Activated CD8-positive, alpha-beta T cell treated with anti-CD3 and anti-CD28 coated beads for 36 hours (primary cell): ENCODE measurements at regions not wholly inside any gene's neighbourhood (a gene's known extent, or its start where the extent isn't known, plus 50 kb on each side); places are given as distances from the start of the nearest gene placed in this dataset.

Experiments
- ATAC-seq: fragments of 200-7000 bp; cut with Tn5 transposase; one replicate; pipeline ENCODE4 v1.10.0; 2021; ENCODE audit warnings: mild to moderate bottlenecking, moderate library complexity
- CTCF ChIA-PET: fragments of 350-600 bp; sonication (Branson Sonifier 250); formaldehyde crosslinking; loops from one replicate; lab custom pipeline; 2021; ENCODE audit warnings: antibody characterized with exemption; lab: Charles Lee
- POLR2A ChIA-PET: fragments of 350-600 bp; sonication (Branson Sonifier 250); formaldehyde crosslinking; loops from one replicate; lab custom pipeline; 2021; ENCODE audit warnings: antibody characterized with exemption; lab: Charles Lee
- DNase-seq: peaks from one replicate; pipeline ENCODE4 v3.0.0-alpha.2; 2020
- H3K27ac Mint-ChIP-seq: one replicate; pipeline ENCODE4 v1.8.0; 2021; ENCODE audit warnings: mild to moderate bottlenecking, mixed read lengths
- H3K27me3 Mint-ChIP-seq: one replicate; pipeline ENCODE4 v1.8.0; 2021; ENCODE audit warnings: mixed read lengths
- H3K36me3 Mint-ChIP-seq: one replicate; pipeline ENCODE4 v1.8.0; 2021; ENCODE audit warnings: low read depth, mixed read lengths
- H3K4me1 Mint-ChIP-seq: one replicate; pipeline ENCODE4 v1.8.0; 2021; ENCODE audit warnings: low read depth, mixed read lengths
- H3K4me3 Mint-ChIP-seq: one replicate; pipeline ENCODE4 v1.8.0; 2021; ENCODE audit warnings: mild to moderate bottlenecking, moderate library complexity, mixed read lengths
- H3K9me3 Mint-ChIP-seq: one replicate; pipeline ENCODE4 v1.8.0; 2021; ENCODE audit warnings: mixed read lengths
- intact Hi-C: fragments of 100-400 bp; cut with micrococcal nuclease; formaldehyde crosslinking; loops from one replicate; pipeline ENCODE4 v1.10.0; 2022
- TF ChIP-seq, protein P1 (sequence below): fragments of 200-600 bp; IDR thresholded peaks from one replicate; pipeline ENCODE4 v1.8.0; 2022; ENCODE audit warnings: antibody characterized with exemption, mild to moderate bottlenecking

DNA sequence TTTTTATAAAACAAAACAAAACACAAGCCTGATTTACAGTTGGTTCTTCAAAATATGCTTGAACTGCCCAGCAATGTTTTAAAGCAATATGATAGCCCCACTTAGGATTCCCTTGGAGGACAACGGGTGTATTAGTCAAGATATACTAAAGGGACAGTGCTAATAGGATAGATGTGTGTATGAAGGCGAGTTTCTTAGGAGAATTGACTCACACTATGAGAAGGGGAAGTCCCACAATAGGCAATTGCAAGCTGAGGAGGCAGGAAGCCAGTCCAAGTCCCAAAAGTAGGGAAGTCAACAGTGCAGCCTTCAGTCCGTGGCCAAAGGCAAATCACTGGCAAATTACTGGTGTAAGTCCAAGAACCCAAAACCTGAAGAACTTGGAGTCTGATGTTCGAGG is 167.9 kb downstream of the CBLN2 start:
- Mint-ChIP-seq H3K9me3 (peaks cover 2% of the 10 kb centered on the region), H3K4me3 (no peak overlapping the region), H3K4me1 (no peaks in the 10 kb centered on the region), H3K27me3 (no peaks in the 10 kb centered on the region), H3K27ac (no peak overlapping the region), H3K36me3 (no peaks in the 10 kb centered on the region)
- no peak for ATAC-seq
- no peak for DNase-seq
- TF ChIP-seq, protein P1, sequence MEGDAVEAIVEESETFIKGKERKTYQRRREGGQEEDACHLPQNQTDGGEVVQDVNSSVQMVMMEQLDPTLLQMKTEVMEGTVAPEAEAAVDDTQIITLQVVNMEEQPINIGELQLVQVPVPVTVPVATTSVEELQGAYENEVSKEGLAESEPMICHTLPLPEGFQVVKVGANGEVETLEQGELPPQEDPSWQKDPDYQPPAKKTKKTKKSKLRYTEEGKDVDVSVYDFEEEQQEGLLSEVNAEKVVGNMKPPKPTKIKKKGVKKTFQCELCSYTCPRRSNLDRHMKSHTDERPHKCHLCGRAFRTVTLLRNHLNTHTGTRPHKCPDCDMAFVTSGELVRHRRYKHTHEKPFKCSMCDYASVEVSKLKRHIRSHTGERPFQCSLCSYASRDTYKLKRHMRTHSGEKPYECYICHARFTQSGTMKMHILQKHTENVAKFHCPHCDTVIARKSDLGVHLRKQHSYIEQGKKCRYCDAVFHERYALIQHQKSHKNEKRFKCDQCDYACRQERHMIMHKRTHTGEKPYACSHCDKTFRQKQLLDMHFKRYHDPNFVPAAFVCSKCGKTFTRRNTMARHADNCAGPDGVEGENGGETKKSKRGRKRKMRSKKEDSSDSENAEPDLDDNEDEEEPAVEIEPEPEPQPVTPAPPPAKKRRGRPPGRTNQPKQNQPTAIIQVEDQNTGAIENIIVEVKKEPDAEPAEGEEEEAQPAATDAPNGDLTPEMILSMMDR: no peak
- ChIA-PET CTCF (no interaction called here), POLR2A (no interaction called here)
- intact Hi-C loops: no loop called here

DNA sequence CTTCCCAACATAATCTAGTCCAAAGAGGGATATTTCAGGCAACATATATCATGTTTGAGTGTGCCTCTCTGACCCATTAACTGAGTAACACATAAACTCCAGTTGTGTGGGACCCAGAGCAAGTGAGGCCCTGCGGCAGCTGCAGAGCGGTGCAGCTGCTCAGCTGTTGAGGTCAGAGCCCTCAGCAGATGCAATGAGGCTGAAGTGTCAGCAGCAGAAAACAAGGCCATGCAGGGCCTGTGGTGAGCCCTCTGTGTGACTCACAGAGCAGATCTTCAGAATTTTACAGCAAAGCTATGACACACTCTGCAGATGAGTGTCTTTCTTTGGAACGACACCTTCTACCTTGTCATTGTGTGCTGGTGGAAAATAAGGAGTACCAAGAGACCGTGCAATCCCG is 168.5 kb downstream of the CBLN2 start:
- TF ChIP-seq, protein P1: no peak
- intact Hi-C loops: no loop called here
- H3K27ac Mint-ChIP-seq: no peak overlapping the region
- ChIA-PET CTCF (no interaction called here), POLR2A (no interaction called here)
- DNase-seq (no peak), ATAC-seq (no peak)
- H3K9me3 Mint-ChIP-seq: peaks cover 4% of the 10 kb centered on the region
- no peak overlapping the region for H3K4me3 Mint-ChIP-seq
- no peaks in the 10 kb centered on the region for H3K4me1 Mint-ChIP-seq
- no peaks in the 10 kb centered on the region for H3K36me3 Mint-ChIP-seq
- no peaks in the 10 kb centered on the region for H3K27me3 Mint-ChIP-seq

GRCh38 chr18:72372076-72372475 is 172.1 kb downstream of the CBLN2 start:
- H3K4me3 Mint-ChIP-seq: no peak overlapping the region
- intact Hi-C loops: no loop called here
- TF ChIP-seq, protein P1: no peak
- DNase-seq (no peak), ATAC-seq (no peak)
- H3K27ac Mint-ChIP-seq: no peak overlapping the region
- CTCF ChIA-PET: no interaction called here
- POLR2A ChIA-PET: no interaction called here
- peaks cover 2% of the 10 kb centered on the region for H3K36me3 Mint-ChIP-seq
- H3K9me3 Mint-ChIP-seq: peaks cover 9% of the 10 kb centered on the region
- no peaks in the 10 kb centered on the region for H3K27me3 Mint-ChIP-seq
- H3K4me1 Mint-ChIP-seq: no peaks in the 10 kb centered on the region

GRCh38 chr18:72368308-72368707 is 175.8 kb downstream of the CBLN2 start:
- Mint-ChIP-seq H3K4me3 (no peak overlapping the region), H3K9me3 (peaks cover 8% of the 10 kb centered on the region), H3K27ac (no peak overlapping the region), H3K36me3 (peaks cover 2% of the 10 kb centered on the region), H3K27me3 (no peaks in the 10 kb centered on the region), H3K4me1 (no peaks in the 10 kb centered on the region)
- ATAC-seq: no peak
- CTCF ChIA-PET: no interaction called here
- POLR2A ChIA-PET: no interaction called here
- TF ChIP-seq, protein P1: no peak
- DNase-seq: no peak
- intact Hi-C loops: no loop called here

- H3K9me3 Mint-ChIP-seq: peaks cover 10% of the 10 kb centered on the region
- POLR2A ChIA-PET: no interaction called here
- no peak for ATAC-seq
These were observed 183.5 kb downstream of the CBLN2 start for GRCh38 chr18:72360634-72361033.

More at GRCh38 chr18:72360634-72361033, 183.5 kb downstream of the CBLN2 start:
- H3K4me3 Mint-ChIP-seq: no peak overlapping the region
- H3K27ac Mint-ChIP-seq: no peak overlapping the region
- no peaks in the 10 kb centered on the region for H3K27me3 Mint-ChIP-seq
- CTCF ChIA-PET: interaction anchor here (0.6 kb wide), 1 partner anchor 132 kb away, joined by 3 read pairs; no protein-coding TSS in a partner anchor
- H3K36me3 Mint-ChIP-seq: no peaks in the 10 kb centered on the region
- DNase-seq: no peak
- H3K4me1 Mint-ChIP-seq: no peaks in the 10 kb centered on the region
- TF ChIP-seq, protein P1: no peak
- intact Hi-C loops: no loop called here
